A549 (cell line): ENCODE measurements at regions not wholly inside any gene's neighbourhood (a gene's known extent, or its start where the extent isn't known, plus 50 kb on each side); places are given as distances from the start of the nearest gene placed in this dataset.

ENCODE experiments used
- ATAC-seq, 2 experiments: fragments of 200-7000 bp in 1 of 2; fragments of >200 bp in 1 of 2; cut with Nextera tagmentation in 1 of 2; cut with Tn5 transposase in 1 of 2; 3 replicates each; pipeline versions ENCODE4 v1.8.0 to v1.9.1; 2018 to 2020; ENCODE audit warnings: mild to moderate bottlenecking in 1 of 2, moderate library complexity in 1 of 2
- CTCF ChIA-PET: fragments of 300-600 bp; sonication (Branson Sonifier 250); formaldehyde crosslinking; extraction: SDS; loops from one replicate; lab custom pipeline; 2021; ENCODE audit warnings: antibody characterized with exemption, inconsistent platforms; lab: Yijun Ruan, JAX
- POLR2A ChIA-PET: fragments of 350-600 bp; formaldehyde crosslinking; extraction: SDS; loops from one replicate; lab custom pipeline; 2021; ENCODE audit warnings: antibody characterized with exemption, inconsistent platforms; lab: Yijun Ruan, JAX
- DNase-seq, 2 experiments: peaks; one replicate each; pipeline versions ENCODE4 v3.0.0 to v3.0.0-alpha.2; 2011 to 2016; ENCODE audit warnings: low read depth in 1 of 2, low spot score in 1 of 2
- FAIRE-seq: peaks from 2 replicates; lab custom pipeline; 2011; peaks lifted over from hg19 to GRCh38; lab: Jason Lieb, UNC
- H3K27ac ChIP-seq, 2 experiments: fragments of >200 bp; sonication (Bioruptor Twin); formaldehyde crosslinking; 3 replicates each; pipeline ENCODE4 v1.5.1; 2016 to 2017
- H3K4me1 ChIP-seq: fragments of >200 bp; sonication (Bioruptor Twin); formaldehyde crosslinking; 3 replicates; pipeline ENCODE4 v1.6.1; 2016
- H3K4me2 ChIP-seq: fragments of >200 bp; sonication (Bioruptor Twin); formaldehyde crosslinking; 3 replicates; pipeline ENCODE4 v1.6.1; 2016
- H3K4me3 ChIP-seq: fragments of >200 bp; sonication (Bioruptor Twin); formaldehyde crosslinking; 3 replicates; pipeline ENCODE4 v1.5.1; 2016
- H3K9me3 ChIP-seq: fragments of >200 bp; sonication (Bioruptor Twin); formaldehyde crosslinking; 3 replicates; pipeline ENCODE4 v1.6.1; 2016
- CBX8 ChIP-seq: fragments of 200-600 bp; sonication (generic); IDR thresholded peaks from 2 replicates; pipeline ENCODE4 v1.6.1; 2016
- CEBPB ChIP-seq, 2 experiments: fragments of >200 bp in 1 of 2; sonication (Bioruptor Twin) in 1 of 2; formaldehyde crosslinking in 1 of 2; IDR thresholded peaks; 2 replicates each; pipeline ENCODE4 v1.6.1; 2012 to 2016
- CTCF ChIP-seq: fragments of >200 bp; sonication (Bioruptor Twin); formaldehyde crosslinking; IDR thresholded peaks from 3 replicates; pipeline ENCODE4 v1.5.1; 2016
- E2F6 ChIP-seq: IDR thresholded peaks from 2 replicates; pipeline ENCODE4 v1.6.1; 2012; ENCODE audit warnings: low read depth, borderline replicate concordance
- EHMT2 ChIP-seq: fragments of 200-600 bp; sonication (generic); IDR thresholded peaks from 2 replicates; pipeline ENCODE4 v1.6.1; 2016; ENCODE audit warnings: antibody characterized with exemption, low read depth, mild to moderate bottlenecking, moderate library complexity
- EP300 ChIP-seq, 2 experiments: fragments of >200 bp; sonication (Bioruptor Twin); formaldehyde crosslinking; IDR thresholded peaks; 2 replicates in 1 of 2; 3 replicates in 1 of 2; pipeline ENCODE4 v1.6.1; 2016 to 2017
- ESRRA ChIP-seq: fragments of 150-350 bp; IDR thresholded peaks from 2 replicates; pipeline ENCODE4 v1.6.1; 2014; ENCODE audit warnings: mild to moderate bottlenecking, low read length, borderline replicate concordance
- FOSB ChIP-seq: fragments of 250-450 bp; sonication (Bioruptor Pico); IDR thresholded peaks from 2 replicates; pipeline ENCODE4 v1.5.0; 2020; ENCODE audit warnings: mild to moderate bottlenecking, moderate library complexity
- HES2 ChIP-seq: fragments of >200 bp; sonication (Bioruptor Twin); formaldehyde crosslinking; IDR thresholded peaks from 2 replicates; pipeline ENCODE4 v1.6.1; 2016
- HMGXB4 ChIP-seq: fragments of 250-450 bp; sonication (Bioruptor Pico); IDR thresholded peaks from 2 replicates; pipeline ENCODE4 v1.5.0; 2021; ENCODE audit warnings: mild to moderate bottlenecking, moderate library complexity, borderline replicate concordance
- HOXA7 ChIP-seq: fragments of 250-450 bp; sonication (Bioruptor Pico); IDR thresholded peaks from 2 replicates; pipeline ENCODE4 v1.5.0; 2020; ENCODE audit warnings: mild to moderate bottlenecking, moderate library complexity
- HOXB13 ChIP-seq: fragments of 250-450 bp; sonication (Bioruptor Pico); IDR thresholded peaks from 2 replicates; pipeline ENCODE4 v1.5.0; 2020; ENCODE audit warnings: low read depth, mild to moderate bottlenecking, moderate library complexity
- JUNB ChIP-seq: fragments of >200 bp; sonication (Bioruptor Twin); formaldehyde crosslinking; IDR thresholded peaks from 2 replicates; pipeline ENCODE4 v1.6.1; 2016
- MYC ChIP-seq: IDR thresholded peaks from 2 replicates; pipeline ENCODE4 v1.6.1; 2012; ENCODE audit warnings: mild to moderate bottlenecking, inconsistent platforms, low read length, improper control_type of control experiment, borderline replicate concordance
- NFE2L2 ChIP-seq: fragments of 150-350 bp; conservative IDR thresholded peaks from 2 replicates; pipeline ENCODE4 v1.6.1; 2014; ENCODE audit warnings: low read length
- POLR2AphosphoS2 ChIP-seq: conservative IDR thresholded peaks from 2 replicates; pipeline ENCODE4 v1.6.1; 2012; ENCODE audit warnings: low read length, improper control_type of control experiment, inconsistent platforms
- ZC3H11A ChIP-seq: fragments of 450-650 bp; IDR thresholded peaks from 2 replicates; pipeline ENCODE4 v1.6.1; 2014; ENCODE audit warnings: antibody characterized with exemption, mild to moderate bottlenecking
- ZFP36 ChIP-seq: fragments of 450-650 bp; IDR thresholded peaks from 2 replicates; pipeline ENCODE4 v1.6.1; 2014; ENCODE audit warnings: borderline replicate concordance; ENCODE audit not compliant: partially characterized antibody
- ZNF302 ChIP-seq: fragments of 250-450 bp; sonication (Bioruptor Pico); IDR thresholded peaks from 2 replicates; pipeline ENCODE4 v1.9.0; 2021; ENCODE audit warnings: inconsistent platforms, mild to moderate bottlenecking, moderate library complexity
- ZSCAN20 ChIP-seq: fragments of 250-450 bp; sonication (Bioruptor Pico); IDR thresholded peaks from 2 replicates; pipeline ENCODE4 v1.8.0; 2022; ENCODE audit warnings: mild to moderate bottlenecking, moderate library complexity
- WGBS: methylation state at CpG from one replicate; pipeline ENCODE4 v1.1.6; 2017; ENCODE audit errors: missing lambda C conversion rate; 5-methylcytosine and 5-hydroxymethylcytosine counted together

GRCh38 chr6:40082278-40083043, 148.2 kb upstream of the MOCS1 start:
- FAIRE-seq, result no peak
- TF ChIP-seq ESRRA (no peak), FOSB (CRISPR knock-in tag) (no peak), CTCF (no peak), POLR2AphosphoS2 (no peak), EP300 (IDR thresholded peaks at IDR 0.05) (no peak), E2F6 (no peak), CBX8 (no peak), ZC3H11A (no peak), CEBPB (IDR thresholded peaks at IDR 0.05) (no peak), MYC (no peak)
- TF ChIP-seq, all 56 proteins: peak for 0
- ChIA-PET CTCF (interaction anchor here (0.6 kb wide), 1 partner anchor 312 kb away, joined by 3 read pairs; no protein-coding TSS in a partner anchor), POLR2A (no interaction called here)
- Histone ChIP-seq H3K4me3 (no peak overlapping the region), H3K9me3 (no peaks in the 10 kb centered on the region), H3K27ac (no peak overlapping the region), H3K4me1 (no peaks in the 10 kb centered on the region), H3K4me2 (no peak overlapping the region)
- ATAC-seq, result no peak
- DNase-seq, result no peak
- 3% methylated on average over 6 of the region's 6 CpGs for WGBS

- 0% methylated on average over 2 of the region's 2 CpGs for WGBS
- Histone ChIP-seq H3K9me3 (no peaks in the 10 kb centered on the region), H3K4me1 (no peaks in the 10 kb centered on the region), H3K4me2 (no peak overlapping the region), H3K4me3 (no peak overlapping the region)
- FAIRE-seq (no peak), DNase-seq (no peak)
- CTCF ChIA-PET, result no interaction called here
- no peak for TF ChIP-seq EHMT2
- TF ChIP-seq HOXA7, result no peak
- TF ChIP-seq HES2, result no peak
- no peak for TF ChIP-seq JUNB
- TF ChIP-seq ZSCAN20, result no peak
- no peak for TF ChIP-seq ZNF302 (CRISPR knock-in tag)
- TF ChIP-seq HOXB13, result no peak
- no peak for TF ChIP-seq POLR2AphosphoS2
- TF ChIP-seq NFE2L2, result no peak
- TF ChIP-seq, all 56 proteins: peak for 0
- H3K27ac ChIP-seq, result no peak overlapping the region
- POLR2A ChIA-PET, result no interaction called here
- no peak for ATAC-seq
These were observed 143.5 kb upstream of the MOCS1 start for GRCh38 chr6:40077736-40078135.

- H3K4me3 ChIP-seq, result no peak overlapping the region
- H3K9me3 ChIP-seq, result no peaks in the 10 kb centered on the region
- no peak for TF ChIP-seq HMGXB4
- no peak for TF ChIP-seq ZFP36
- no peak for TF ChIP-seq CEBPB (IDR thresholded peaks at IDR 0.05)
- no peak for TF ChIP-seq EP300 (IDR thresholded peaks at IDR 0.05)
- no peak for TF ChIP-seq EHMT2
- H3K4me2 ChIP-seq, result no peak overlapping the region
- H3K27ac ChIP-seq, result no peak overlapping the region
- 46% methylated on average over 2 of the region's 2 CpGs for WGBS
- no peaks in the 10 kb centered on the region for H3K4me1 ChIP-seq
- ATAC-seq, result no peak
- no peak for DNase-seq
- CTCF ChIA-PET, result no interaction called here
- FAIRE-seq, result no peak
- POLR2A ChIA-PET, result no interaction called here
These were observed 143.1 kb upstream of the MOCS1 start for GRCh38 chr6:40077315-40077714.
